Neutrophil (primary cell): ENCODE measurements at regions not wholly inside any gene's neighbourhood (a gene's known extent, or its start where the extent isn't known, plus 50 kb on each side); places are given as distances from the start of the nearest gene placed in this dataset.
A peak's percentile ranks its signal among the peaks of the same experiment; 100 is the strongest.

Experiments
- H3K27ac ChIP-seq: fragments of 200-600 bp; sonication (generic); 2 replicates; pipeline ENCODE4 v1.5.1; 2016; ENCODE audit warnings: mild to moderate bottlenecking, moderate library complexity
- H3K27me3 ChIP-seq: fragments of 200-600 bp; sonication (generic); 2 replicates; pipeline ENCODE4 v1.6.0; 2016; ENCODE audit warnings: mild to moderate bottlenecking
- H3K36me3 ChIP-seq: fragments of 200-600 bp; sonication (generic); 2 replicates; pipeline ENCODE4 v1.5.1; 2017
- H3K4me1 ChIP-seq, 2 experiments: fragments of 200-600 bp in 1 of 2; sonication (generic) in 1 of 2; 1 replicate in 1 of 2; 2 replicates in 1 of 2; pipeline versions ENCODE4 v1.5.1 to v1.6.1; 2013 to 2016; ENCODE audit warnings: low read depth in 1 of 2, low read length in 1 of 2, mild to moderate bottlenecking in 1 of 2, moderate library complexity in 1 of 2; ENCODE audit not compliant: control insufficient read depth in 1 of 2, insufficient read depth in 1 of 2
- H3K4me3 ChIP-seq, 2 experiments: fragments of 200-600 bp in 1 of 2; sonication (generic) in 1 of 2; 1 replicate in 1 of 2; 2 replicates in 1 of 2; pipeline ENCODE4 v1.5.1; 2013 to 2016; ENCODE audit warnings: low read depth in 1 of 2, low read length in 1 of 2, mild to moderate bottlenecking in 1 of 2, moderate library complexity in 1 of 2
- H3K9me3 ChIP-seq: fragments of 200-600 bp; sonication (generic); 2 replicates; pipeline ENCODE4 v1.5.1; 2016
- CTCF ChIP-seq: fragments of 200-600 bp; sonication (generic); IDR thresholded peaks from 2 replicates; pipeline ENCODE4 v1.5.1; 2016; ENCODE audit warnings: antibody characterized with exemption

- Histone ChIP-seq H3K36me3 (no peaks in the 10 kb centered on the region), H3K4me1 (peaks cover 48 to 56% of the 10 kb centered on the region in 2 experiments), H3K27me3 (no peaks in the 10 kb centered on the region), H3K27ac (peak overlapping the region; percentile 92), H3K9me3 (no peaks in the 10 kb centered on the region), H3K4me3 (peak overlapping the region; percentile 23 to 30)
- TF ChIP-seq CTCF, result no peak
Measured at GRCh38 chr1:199857516-199857915, 170.0 kb upstream of the NR5A2 start.

GRCh38 chr1:199858171-199858570 lies 169.3 kb upstream of the NR5A2 start:
- Histone ChIP-seq H3K9me3 (no peaks in the 10 kb centered on the region), H3K4me3 (no peak overlapping the region), H3K4me1 (peaks cover 48 to 56% of the 10 kb centered on the region in 2 experiments), H3K36me3 (no peaks in the 10 kb centered on the region), H3K27me3 (no peaks in the 10 kb centered on the region), H3K27ac (peak overlapping the region; percentile 92)
- TF ChIP-seq CTCF, result no peak

GRCh38 chr1:199858856-199859255 lies 168.7 kb upstream of the NR5A2 start:
- Histone ChIP-seq H3K27me3 (no peaks in the 10 kb centered on the region), H3K4me1 (peaks cover 48 to 56% of the 10 kb centered on the region in 2 experiments), H3K4me3 (no peak overlapping the region), H3K27ac (peak overlapping the region; percentile 92), H3K9me3 (no peaks in the 10 kb centered on the region), H3K36me3 (no peaks in the 10 kb centered on the region)
- no peak for TF ChIP-seq CTCF

GRCh38 chr1:199859491-199859933 lies 168.0 kb upstream of the NR5A2 start:
- H3K4me1 ChIP-seq, result peaks cover 51 to 56% of the 10 kb centered on the region in 2 experiments
- H3K4me3 ChIP-seq, result peak overlapping the region in 1 of 2 experiments; percentile 9
- H3K9me3 ChIP-seq, result no peaks in the 10 kb centered on the region
- no peak for TF ChIP-seq CTCF
- H3K36me3 ChIP-seq, result no peaks in the 10 kb centered on the region
- H3K27me3 ChIP-seq, result no peaks in the 10 kb centered on the region
- H3K27ac ChIP-seq, result peak overlapping the region; percentile 92

GRCh38 chr1:199861020-199861795 lies 166.3 kb upstream of the NR5A2 start:
- H3K4me3 ChIP-seq, result no peak overlapping the region
- H3K36me3 ChIP-seq, result no peaks in the 10 kb centered on the region
- H3K27ac ChIP-seq, result no peak overlapping the region
- peaks cover 46 to 49% of the 10 kb centered on the region in 2 experiments for H3K4me1 ChIP-seq
- TF ChIP-seq CTCF, result no peak
- no peaks in the 10 kb centered on the region for H3K27me3 ChIP-seq
- H3K9me3 ChIP-seq, result no peaks in the 10 kb centered on the region
